ENCODE measurements at regions not wholly inside any gene's neighbourhood (a gene's known extent, or its start where the extent isn't known, plus 50 kb on each side); places are given as distances from the start of the nearest gene placed in this dataset.

- no peak for DNase-seq
Observed at GRCh38 chrX:51437521-51437920, 58.9 kb downstream of the NUDT11 start.

GRCh38 chrX:51435101-51435500 is 61.3 kb downstream of the NUDT11 start:
- DNase-seq, result no peak

GRCh38 chrX:51421972-51422597 is 74.3 kb downstream of the NUDT11 start:
- no peak for DNase-seq

GRCh38 chrX:51420610-51421009 is 75.8 kb downstream of the NUDT11 start:
- DNase-seq, result peak; percentile 7

- no peak for DNase-seq
Observed at GRCh38 chrX:51408462-51408861, 75.8 kb downstream of the NUDT10 start.

GRCh38 chrX:51407520-51408409 is 75.1 kb downstream of the NUDT10 start:
- no peak for DNase-seq

GRCh38 chrX:51406688-51407519 is 74.3 kb downstream of the NUDT10 start:
- no peak for DNase-seq

GRCh38 chrX:51404445-51404844 is 71.8 kb downstream of the NUDT10 start:
- no peak for DNase-seq

GRCh38 chrX:51395810-51396728 is 63.4 kb downstream of the NUDT10 start:
- no peak for DNase-seq

GRCh38 chrX:51395480-51395809 is 62.8 kb downstream of the NUDT10 start:
- no peak for DNase-seq
